GM19463 (cell line): ENCODE measurements at regions not wholly inside any gene's neighbourhood (a gene's known extent, or its start where the extent isn't known, plus 50 kb on each side); places are given as distances from the start of the nearest gene placed in this dataset.
"Not testable (repeated sequence)": the region's sequence is repeated elsewhere in the genome, so short reads cannot be mapped to it uniquely, and the experiment has no call there.

Source experiments
- ATAC-seq: cut with Tn5 transposase; IDR thresholded peaks from one replicate; pipeline ENCODE4 v1.9.1; 2021; ENCODE audit warnings: mild to moderate bottlenecking, moderate library complexity; ENCODE audit not compliant: unreplicated experiment

- ATAC-seq = no peak
These were observed 1018.4 kb downstream of the TAF11L14 start for GRCh38 chr5:18652404-18653215.

GRCh38 chr5:18653216-18653752 lies 1019.0 kb downstream of the TAF11L14 start:
- ATAC-seq = peak; percentile 98

- no peak for ATAC-seq
These were observed 1026.3 kb downstream of the TAF11L14 start for GRCh38 chr5:18660511-18660910.

GRCh38 chr5:18662231-18662630 lies 1028.0 kb downstream of the TAF11L14 start:
- ATAC-seq = no peak

GRCh38 chr5:18674212-18674611 lies 1040.0 kb downstream of the TAF11L14 start:
- ATAC-seq = not testable (repeated sequence)

GRCh38 chr5:18675041-18675440 lies 1040.8 kb downstream of the TAF11L14 start:
- no peak for ATAC-seq

- no peak for ATAC-seq
These were observed 1052.0 kb downstream of the TAF11L14 start for GRCh38 chr5:18686253-18686652.

- no peak for ATAC-seq
These were observed 1053.2 kb downstream of the TAF11L14 start for GRCh38 chr5:18687429-18687828.

GRCh38 chr5:18699681-18700080 lies 1065.4 kb downstream of the TAF11L14 start:
- ATAC-seq = no peak

GRCh38 chr5:18702821-18703220 lies 1068.6 kb downstream of the TAF11L14 start:
- no peak for ATAC-seq

GRCh38 chr5:18712936-18713485 lies 1078.8 kb downstream of the TAF11L14 start:
- no peak for ATAC-seq

- ATAC-seq = no peak
These were observed 1085.7 kb downstream of the TAF11L14 start for GRCh38 chr5:18720002-18720401.

GRCh38 chr5:18732556-18733479 lies 1098.6 kb downstream of the TAF11L14 start:
- ATAC-seq = no peak

GRCh38 chr5:18736051-18736398 lies 1101.8 kb downstream of the TAF11L14 start:
- no peak for ATAC-seq

GRCh38 chr5:18736736-18737135 lies 1102.5 kb downstream of the TAF11L14 start:
- not testable (repeated sequence) for ATAC-seq

- no peak for ATAC-seq
These were observed 1106.0 kb downstream of the TAF11L14 start for GRCh38 chr5:18740301-18740700.

GRCh38 chr5:18742830-18743229 lies 1108.6 kb downstream of the TAF11L14 start:
- no peak for ATAC-seq

GRCh38 chr5:18744441-18744840 lies 1110.2 kb downstream of the TAF11L14 start:
- ATAC-seq = no peak

GRCh38 chr5:18745042-18745987 lies 1111.1 kb downstream of the TAF11L14 start:
- ATAC-seq = peak; percentile 36

- peak; percentile 67 for ATAC-seq
These were observed 1111.8 kb downstream of the TAF11L14 start for GRCh38 chr5:18745988-18746615.
